ENCODE measurements at regions not wholly inside any gene's neighbourhood (a gene's known extent, or its start where the extent isn't known, plus 50 kb on each side); places are given as distances from the start of the nearest gene placed in this dataset.

DNA sequence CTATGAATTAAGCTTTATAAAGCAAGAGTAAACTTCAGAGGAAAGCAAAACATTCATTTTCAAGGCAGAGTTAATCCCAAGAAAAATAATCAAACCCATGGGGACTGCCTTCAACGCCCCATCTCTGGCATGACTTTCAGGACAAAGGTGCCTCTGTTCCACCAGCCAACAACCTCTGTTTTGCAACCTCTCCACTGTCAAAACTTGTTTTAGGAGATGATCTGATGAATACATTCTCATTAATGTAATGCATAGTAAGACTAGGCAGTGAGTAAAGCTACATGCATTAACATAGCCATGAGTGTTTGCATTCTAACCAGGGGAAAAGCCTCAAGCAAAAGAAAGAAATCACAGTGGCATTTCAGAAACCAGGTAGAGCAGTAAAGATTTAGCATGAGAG, 357.0 kb downstream of the FBXO15 start:
- DNase-seq (ENCODE audit: low spot score): no peak

DNA sequence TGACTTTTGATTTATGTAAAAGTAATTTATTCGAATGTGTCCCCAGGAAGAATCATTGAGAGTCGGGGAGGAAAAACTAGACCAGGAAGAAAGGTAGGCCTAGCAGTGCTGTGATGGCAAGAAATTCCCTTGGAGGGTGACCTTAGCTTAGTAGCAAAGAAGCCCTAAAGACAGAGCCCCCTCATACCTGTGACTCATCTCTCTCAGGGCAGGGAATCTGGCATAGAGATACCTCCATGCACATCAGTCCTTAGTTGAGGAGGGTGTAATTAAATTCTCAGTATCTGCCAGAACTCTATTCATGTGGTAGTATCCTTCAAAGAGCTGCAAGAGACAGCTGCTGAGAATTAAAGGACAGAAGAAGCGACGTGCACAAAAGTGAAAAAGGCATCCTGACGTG, 360.3 kb downstream of the FBXO15 start:
- DNase-seq (ENCODE audit: low spot score): no peak

DNA sequence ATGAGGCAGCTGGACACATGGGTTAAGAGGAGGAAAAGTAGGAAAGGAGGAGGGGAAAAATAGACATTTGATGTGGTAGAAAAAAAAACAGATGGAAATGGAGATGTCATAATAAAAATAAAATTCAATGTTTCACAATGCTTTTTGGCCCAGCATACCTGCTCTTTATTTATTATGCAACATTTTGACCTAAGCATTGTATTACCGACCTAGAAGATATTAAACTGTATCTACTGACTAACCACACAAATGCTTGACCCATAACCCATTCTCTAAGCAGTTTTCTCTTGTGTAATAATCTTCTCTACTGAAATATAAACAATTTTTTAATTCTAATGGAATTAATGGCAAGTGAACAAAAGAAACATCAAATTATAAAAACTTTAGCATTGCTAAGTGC, 362.3 kb downstream of the FBXO15 start:
- DNase-seq (ENCODE audit: low spot score): no peak

DNA sequence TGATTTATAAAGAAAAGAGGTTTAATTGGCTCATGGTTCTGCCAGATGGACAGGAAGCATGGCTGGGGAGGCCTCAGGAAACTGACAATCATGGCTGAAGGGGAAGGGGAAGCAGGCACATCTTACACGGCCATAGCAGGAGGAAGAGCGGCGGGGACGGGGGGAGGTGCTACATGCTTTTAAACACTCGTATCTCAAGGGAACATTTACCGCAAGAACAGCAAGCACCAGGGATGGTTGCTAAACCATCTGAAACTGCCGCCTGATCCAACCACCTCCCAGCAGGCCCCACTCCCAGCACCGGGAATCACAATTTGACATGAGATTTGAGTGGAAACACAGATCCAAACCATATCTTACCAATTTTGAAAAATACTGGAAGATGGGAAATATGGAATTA, 362.8 kb downstream of the FBXO15 start:
- no peak for DNase-seq (ENCODE audit: low spot score)

DNA sequence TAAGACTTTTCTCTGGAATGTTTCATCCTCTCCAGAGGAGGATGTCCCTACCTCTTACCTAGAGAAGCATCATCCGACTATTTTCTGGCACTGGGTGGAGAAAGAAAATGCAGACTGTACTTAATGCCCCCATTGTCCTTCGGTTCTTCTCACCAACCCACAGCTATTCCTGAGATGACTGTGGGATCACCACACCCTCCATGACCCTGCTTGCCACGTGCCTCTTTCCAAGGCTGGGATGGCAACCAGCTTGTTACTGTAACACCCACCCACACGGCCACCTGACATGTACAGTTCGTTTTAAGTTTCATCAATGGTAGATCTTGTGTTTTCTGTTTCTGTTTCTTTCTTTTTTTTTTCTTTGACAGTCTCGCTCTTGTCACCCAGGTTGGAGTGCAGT, 365.2 kb downstream of the FBXO15 start:
- DNase-seq (ENCODE audit: low spot score): no peak

- no peak for DNase-seq (ENCODE audit: low spot score)
Observed at GRCh38 chr18:73780218-73780617, 367.4 kb downstream of the FBXO15 start.

DNA sequence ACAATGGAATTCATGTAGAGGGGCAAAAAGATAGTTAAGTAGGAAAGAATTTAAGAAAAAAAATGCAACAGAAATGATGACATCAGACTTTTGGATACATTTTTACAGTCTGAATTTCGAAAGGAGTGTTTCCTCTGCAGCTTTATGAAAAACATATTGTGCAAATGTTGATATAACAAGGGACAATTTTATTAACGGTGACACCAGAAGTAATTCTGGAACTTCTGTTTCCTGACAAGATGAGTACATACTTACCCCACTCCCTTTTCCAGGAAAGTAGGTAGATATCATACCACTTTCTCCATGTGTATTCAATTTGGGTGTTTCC, 369.6 kb downstream of the FBXO15 start:
- no peak for DNase-seq (ENCODE audit: low spot score)

DNA sequence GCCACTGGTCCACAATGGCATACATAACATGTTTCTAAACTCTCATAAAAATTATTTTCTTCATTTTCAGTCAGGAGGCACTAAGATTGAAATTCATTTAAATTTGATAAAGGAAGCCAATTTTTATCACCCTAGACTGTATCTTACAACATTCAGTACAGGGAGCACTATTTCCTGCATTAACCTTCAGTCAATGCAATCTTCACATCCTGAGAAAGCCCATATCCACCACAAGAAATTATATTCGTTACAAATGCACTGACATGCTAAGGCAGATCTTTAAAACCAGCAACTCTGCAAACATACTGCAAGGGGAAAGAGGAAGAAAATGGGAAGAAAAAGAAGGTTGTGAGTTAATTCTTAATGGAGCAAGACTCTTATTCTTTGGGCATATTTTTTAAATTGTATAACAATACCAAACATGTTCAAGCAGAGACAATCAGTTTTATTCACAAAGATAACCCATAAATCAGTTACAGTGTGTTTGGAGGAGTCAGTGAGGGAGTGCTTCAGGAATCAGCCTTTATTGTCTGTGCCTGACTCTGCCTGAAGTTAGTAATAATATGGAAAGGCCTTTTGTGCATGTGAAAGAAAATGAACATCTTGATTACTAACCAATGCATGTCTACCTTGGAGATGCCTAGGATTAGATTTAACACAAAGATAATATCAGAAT, 370.1 kb downstream of the FBXO15 start:
- no peak for DNase-seq (ENCODE audit: low spot score)

DNA sequence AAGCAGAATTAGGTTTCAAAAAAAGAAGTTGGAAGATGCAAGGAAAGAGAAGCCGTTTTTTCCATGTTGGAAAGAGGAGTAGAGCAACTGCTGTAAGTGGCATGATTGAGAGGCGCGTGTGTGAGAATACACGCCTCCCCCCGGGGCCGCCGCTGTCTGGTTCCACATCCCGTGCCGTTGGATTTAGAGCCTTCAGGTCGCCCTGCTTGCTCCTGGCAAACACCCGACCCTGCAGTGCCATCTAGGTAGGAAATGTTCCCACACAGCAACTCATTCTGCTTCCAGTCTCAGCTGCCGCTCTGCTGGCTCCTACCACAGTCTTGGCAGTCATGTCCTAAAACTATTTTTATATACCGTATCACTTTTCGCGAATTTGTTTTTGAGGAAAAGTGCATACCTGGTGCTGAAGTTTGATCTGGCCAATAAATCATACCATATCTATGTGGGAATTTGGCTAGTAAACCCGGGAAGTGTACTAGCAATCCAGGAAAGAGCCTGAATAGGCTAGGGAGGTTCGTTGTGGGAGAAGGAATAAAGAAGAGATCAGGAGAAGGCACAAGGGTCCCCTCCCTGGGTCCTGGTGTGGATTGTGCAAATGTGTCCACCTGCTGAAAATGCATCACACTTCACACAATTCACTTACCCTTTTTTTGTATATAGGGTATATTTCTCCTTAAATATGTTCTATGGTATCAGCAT, 372.7 kb downstream of the FBXO15 start:
- DNase-seq (ENCODE audit: low spot score): no peak

- no peak for DNase-seq (ENCODE audit: low spot score)
Observed at GRCh38 chr18:73768043-73768442, 379.6 kb downstream of the FBXO15 start.

DNA sequence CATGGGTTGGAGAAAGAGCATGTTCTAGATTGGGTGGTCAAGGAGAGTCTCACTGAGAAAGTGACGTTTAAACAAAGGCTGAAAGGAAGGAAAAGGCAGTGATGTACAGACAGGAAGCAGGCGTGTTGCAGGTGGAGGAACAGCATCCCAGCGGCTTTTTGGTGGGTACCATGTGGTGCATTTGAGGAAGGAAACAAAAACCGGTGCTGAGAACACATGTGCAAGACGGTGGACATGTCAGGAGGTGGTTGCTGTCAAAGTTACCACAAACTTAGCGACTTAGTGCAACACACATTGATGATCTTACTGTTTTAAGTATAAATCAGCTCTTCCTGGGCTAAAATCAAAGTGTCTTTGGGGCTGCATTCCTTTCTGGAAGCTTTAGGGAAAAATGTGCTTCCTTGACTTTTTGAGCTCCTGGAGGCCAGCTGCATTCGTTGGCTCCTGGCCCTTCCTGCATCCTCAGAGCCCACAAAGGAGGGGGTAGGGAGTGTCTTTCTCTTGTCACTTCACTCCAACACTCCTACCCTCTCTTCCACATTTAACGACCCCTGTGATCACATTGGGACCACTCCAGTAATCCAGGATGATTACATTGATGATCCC, 380.6 kb downstream of the FBXO15 start:
- no peak for DNase-seq (ENCODE audit: low spot score)

GRCh38 chr18:73758446-73758845, 389.2 kb downstream of the FBXO15 start:
- DNase-seq (ENCODE audit: low spot score): no peak

DNA sequence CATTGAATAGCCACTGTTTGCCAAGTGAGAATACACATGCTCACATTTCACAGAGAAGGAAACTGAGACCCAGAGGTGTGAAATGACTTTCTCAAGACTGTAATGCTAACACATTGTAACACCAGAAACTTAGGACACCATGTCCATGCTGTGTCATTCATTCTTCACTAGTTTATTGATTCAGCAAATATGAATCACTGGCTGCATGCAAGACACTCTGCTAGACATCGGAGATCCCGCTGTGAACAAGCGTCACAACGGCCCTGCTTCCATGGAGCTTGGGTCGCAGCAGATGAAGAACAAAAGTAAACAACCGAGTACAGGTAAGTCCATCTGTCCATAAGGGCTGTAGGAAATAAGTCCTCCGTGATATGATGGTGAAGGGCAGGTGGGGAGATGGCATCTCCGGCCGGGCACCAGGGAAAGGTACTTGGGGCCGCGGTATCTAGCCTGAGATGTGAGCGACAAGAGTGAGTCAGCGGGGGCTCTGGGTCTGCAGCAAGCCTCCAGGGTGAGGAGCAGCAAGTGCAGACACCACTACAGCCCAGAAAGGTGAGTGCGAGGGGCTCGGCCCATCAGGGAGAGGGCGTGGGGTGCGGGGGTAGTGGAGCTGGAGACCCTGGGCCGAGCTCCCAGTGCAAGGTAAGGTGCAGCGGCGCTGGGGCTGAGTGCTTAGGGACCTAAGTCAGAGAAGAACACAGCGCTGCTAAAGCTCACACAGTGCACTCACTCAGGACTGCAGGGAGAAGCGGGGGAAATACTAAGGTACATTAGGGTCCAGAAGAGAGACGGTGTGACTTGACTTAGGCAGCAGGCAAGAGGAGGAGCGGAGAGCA, 391.2 kb downstream of the FBXO15 start:
- DNase-seq (ENCODE audit: low spot score): no peak

GRCh38 chr18:73752965-73753364, 394.7 kb downstream of the FBXO15 start:
- DNase-seq (ENCODE audit: low spot score): no peak

DNA sequence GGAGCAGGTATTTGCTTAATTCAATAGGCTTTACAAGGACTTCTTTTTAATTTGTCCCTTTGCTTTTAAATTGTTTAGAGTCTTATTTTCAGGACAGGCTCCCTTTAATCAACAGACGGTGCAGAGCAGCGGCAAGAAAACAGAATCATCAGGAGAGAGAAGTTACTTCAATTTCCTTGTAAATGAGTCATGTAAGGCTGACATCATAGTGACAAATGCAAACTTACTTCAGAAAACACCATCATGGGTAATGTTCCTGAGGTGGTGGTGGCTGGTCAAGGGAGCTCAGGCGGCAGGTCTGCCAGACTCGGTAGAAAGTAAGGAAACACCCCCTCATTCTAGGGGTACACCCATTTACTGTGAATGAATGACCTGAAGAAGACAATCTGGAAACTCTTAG, 395.1 kb downstream of the FBXO15 start:
- no peak for DNase-seq (ENCODE audit: low spot score)

- no peak for DNase-seq (ENCODE audit: low spot score)
Observed at GRCh38 chr18:73750052-73750451, 397.6 kb downstream of the FBXO15 start.

GRCh38 chr18:73749304-73749703, 398.3 kb downstream of the FBXO15 start:
- DNase-seq (ENCODE audit: low spot score): no peak

GRCh38 chr18:73748731-73749130, 398.9 kb downstream of the FBXO15 start:
- no peak for DNase-seq (ENCODE audit: low spot score)

DNA sequence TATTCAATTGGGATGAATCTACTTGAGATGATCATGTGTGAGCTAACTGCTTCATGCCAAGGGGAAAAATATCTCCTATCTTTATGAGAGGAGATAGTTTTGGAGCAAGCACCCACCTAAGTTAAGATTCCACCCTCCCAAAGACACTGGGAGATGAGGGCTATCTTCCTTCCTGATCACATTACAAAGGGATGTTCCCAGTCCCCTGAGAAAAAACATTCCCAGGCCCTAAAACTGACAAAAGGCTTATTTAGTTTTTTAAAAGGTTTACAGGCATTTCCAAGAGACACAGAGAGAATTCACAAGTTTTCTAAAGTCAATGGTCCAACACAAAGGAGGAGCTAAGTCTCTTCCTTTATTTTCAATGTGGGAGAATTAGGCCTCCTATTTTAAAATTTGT, 401.5 kb downstream of the FBXO15 start:
- DNase-seq (ENCODE audit: low spot score): no peak

DNA sequence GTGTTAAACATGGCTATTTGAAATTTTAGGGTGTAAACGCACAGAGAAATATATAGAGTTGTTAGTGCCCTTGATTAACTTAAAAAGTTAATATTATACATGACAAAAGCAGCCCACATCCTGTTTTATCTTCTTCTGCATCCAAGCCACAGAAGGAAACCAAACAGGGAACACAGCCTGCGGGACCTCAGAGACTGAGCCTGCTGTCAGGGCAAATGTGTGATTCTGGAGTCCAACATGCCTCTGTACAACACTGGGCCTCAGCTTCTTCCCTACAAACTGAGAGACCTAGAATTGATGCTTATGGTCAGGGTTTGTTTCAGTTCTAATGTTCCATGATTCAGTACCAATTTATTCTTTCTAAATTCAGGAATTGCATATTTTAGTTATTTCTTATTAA, 404.7 kb downstream of the FBXO15 start:
- no peak for DNase-seq (ENCODE audit: low spot score)

DNA sequence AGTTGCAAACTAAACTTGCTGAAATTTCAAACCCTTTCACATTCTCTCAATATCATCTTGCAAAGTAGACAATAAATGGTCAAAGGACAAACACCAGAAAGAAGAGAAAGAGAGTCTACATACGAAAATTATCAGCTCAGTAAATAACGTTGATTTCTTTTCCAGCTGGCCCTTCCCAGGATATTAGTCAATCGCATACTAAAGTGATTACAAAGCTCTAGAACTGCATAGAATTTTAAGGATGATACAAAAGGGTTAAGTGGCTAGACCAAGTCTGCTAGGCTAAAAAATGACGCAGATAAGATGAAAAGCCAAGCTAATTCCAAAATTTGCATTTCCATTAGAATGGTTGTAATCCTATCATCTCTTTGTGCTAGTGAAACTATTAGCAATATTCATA, 405.7 kb downstream of the FBXO15 start:
- no peak for DNase-seq (ENCODE audit: low spot score)

DNA sequence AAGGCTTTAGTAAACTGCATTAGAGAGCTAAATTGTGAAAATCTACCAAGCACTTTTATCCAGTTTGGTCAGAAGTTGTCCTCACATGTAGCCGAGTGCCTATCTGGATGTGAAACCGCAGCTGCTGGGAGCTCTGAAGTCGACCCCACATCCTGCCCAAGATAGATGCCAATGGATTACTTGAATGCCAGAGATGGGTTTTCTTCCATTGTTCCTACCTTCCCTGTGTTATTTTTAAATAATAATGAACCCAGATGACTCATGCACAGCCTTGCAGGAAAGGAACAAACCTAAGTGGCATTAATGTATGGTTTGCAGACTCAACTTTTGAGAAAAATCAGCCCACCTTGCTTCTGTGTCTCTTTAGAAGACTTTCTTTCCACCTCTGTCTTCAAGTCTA, 408.5 kb downstream of the FBXO15 start:
- DNase-seq (ENCODE audit: low spot score): no peak

DNA sequence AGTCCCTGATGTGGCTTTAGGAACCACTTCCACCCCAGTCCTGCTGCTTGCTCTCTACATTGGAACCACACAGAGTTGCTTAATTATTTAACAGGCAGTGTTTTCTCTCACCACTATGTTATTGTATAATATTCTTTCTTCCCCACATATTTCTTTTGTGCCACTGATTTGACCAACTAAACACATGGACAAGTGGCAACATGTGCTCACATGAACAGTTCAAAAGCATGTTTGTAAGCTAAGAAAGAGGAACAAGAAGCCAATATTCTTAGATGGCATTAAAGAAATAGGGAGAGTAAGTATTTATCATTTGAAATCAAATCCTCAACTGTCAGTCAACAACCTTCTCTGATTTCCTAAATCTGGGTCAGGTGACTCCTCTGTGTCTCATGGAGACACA, 409.6 kb downstream of the FBXO15 start:
- DNase-seq (ENCODE audit: low spot score): no peak
